Cardiac muscle cell (in vitro differentiated cells and primary cell): ENCODE measurements at regions not wholly inside any gene's neighbourhood (a gene's known extent, or its start where the extent isn't known, plus 50 kb on each side); places are given as distances from the start of the nearest gene placed in this dataset.

ENCODE experiments used
- DNase-seq, 2 donors: peaks; one replicate each; pipeline versions ENCODE4 v3.0.0 to v3.0.0-alpha.2; 2010 to 2017; ENCODE audit warnings: low read depth in 1 of 2, low spot score in 1 of 2
- H3K27ac ChIP-seq: fragments of 200-600 bp; sonication (generic); 2 replicates; pipeline ENCODE4 v1.5.1; 2016
- H3K27me3 ChIP-seq: fragments of 200-600 bp; sonication (generic); 2 replicates; pipeline ENCODE4 v1.6.0; 2016; ENCODE audit warnings: control low read depth
- H3K36me3 ChIP-seq: fragments of 200-600 bp; sonication (generic); 2 replicates; pipeline ENCODE4 v1.5.1; 2016; ENCODE audit warnings: control low read depth
- H3K4me1 ChIP-seq: fragments of 200-600 bp; sonication (generic); 2 replicates; pipeline ENCODE4 v1.8.1; 2017; ENCODE audit warnings: low read depth, mild to moderate bottlenecking, mixed run types
- H3K4me3 ChIP-seq: fragments of 200-600 bp; sonication (generic); 2 replicates; pipeline ENCODE4 v1.5.1; 2016; ENCODE audit warnings: mild to moderate bottlenecking
- H3K9me3 ChIP-seq: fragments of 200-600 bp; sonication (generic); 2 replicates; pipeline ENCODE4 v1.5.1; 2017; ENCODE audit warnings: low read depth, mild to moderate bottlenecking, control low read depth
- TF ChIP-seq, protein P1 (sequence below): IDR thresholded peaks from 2 replicates; pipeline ENCODE4 v1.5.1; 2012; ENCODE audit warnings: low read depth, mild to moderate bottlenecking, low read length

DNA sequence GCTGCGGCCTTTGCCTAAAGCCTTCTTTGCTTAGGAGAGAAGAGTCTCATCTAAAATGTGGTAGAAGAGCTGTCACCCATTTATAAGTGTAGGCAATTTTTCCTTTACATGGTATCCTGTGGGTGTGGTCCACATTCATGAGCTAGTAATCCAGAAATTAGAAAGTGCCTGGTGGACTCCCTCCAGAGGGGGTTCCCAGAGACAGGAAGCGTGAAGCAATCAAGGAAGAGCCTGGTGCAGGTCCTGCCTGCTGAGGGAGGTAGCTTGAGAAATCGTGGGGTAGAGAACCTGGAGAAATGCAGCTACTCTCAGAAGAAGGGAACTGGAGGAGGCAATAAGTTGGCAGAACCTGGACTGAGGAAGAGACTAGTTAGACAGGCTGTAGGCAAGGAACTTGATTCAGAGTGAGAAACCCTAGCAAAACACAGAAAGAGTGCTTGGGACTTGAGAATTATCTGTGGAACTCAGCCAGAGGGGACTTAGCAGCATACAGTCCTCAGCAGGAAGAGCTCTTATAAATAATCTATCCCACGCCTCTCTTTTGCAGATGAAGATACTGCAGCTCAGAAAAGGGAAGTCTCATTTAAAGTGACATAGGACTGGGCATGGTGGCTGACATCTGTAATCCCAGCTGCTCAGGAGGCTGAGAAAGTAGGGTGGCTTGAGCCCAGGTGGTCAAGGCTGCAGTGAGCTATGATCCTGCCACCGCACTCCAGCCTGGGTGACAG is 182.4 kb upstream of the CCND2 start:
- Histone ChIP-seq H3K4me3 (no peak overlapping the region), H3K27me3 (no peaks in the 10 kb centered on the region), H3K27ac (no peak overlapping the region), H3K4me1 (peaks cover 3% of the 10 kb centered on the region), H3K9me3 (no peaks in the 10 kb centered on the region), H3K36me3 (no peaks in the 10 kb centered on the region)
- TF ChIP-seq, protein P1, sequence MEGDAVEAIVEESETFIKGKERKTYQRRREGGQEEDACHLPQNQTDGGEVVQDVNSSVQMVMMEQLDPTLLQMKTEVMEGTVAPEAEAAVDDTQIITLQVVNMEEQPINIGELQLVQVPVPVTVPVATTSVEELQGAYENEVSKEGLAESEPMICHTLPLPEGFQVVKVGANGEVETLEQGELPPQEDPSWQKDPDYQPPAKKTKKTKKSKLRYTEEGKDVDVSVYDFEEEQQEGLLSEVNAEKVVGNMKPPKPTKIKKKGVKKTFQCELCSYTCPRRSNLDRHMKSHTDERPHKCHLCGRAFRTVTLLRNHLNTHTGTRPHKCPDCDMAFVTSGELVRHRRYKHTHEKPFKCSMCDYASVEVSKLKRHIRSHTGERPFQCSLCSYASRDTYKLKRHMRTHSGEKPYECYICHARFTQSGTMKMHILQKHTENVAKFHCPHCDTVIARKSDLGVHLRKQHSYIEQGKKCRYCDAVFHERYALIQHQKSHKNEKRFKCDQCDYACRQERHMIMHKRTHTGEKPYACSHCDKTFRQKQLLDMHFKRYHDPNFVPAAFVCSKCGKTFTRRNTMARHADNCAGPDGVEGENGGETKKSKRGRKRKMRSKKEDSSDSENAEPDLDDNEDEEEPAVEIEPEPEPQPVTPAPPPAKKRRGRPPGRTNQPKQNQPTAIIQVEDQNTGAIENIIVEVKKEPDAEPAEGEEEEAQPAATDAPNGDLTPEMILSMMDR: no peak
- DNase-seq: no peak

DNA sequence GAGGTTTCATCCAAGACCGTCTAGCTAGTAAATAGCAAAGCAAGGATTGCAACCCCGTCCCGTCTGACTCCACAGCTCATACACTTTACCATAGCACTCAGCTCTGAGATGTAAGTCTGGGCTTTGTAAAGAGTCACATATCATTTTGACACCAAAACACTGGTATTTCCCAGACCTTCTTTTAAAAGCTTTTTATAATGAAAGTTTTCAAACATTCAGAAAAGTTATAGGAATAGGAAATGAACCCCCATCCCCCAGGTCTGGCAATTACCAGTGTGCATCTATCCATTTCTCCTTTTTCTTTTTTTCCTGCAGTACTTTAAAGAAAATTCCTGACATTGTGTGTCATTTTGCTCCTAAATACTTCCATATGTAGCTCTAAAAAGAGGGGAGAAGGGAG is 183.6 kb upstream of the CCND2 start:
- Histone ChIP-seq H3K27me3 (no peaks in the 10 kb centered on the region), H3K9me3 (no peaks in the 10 kb centered on the region), H3K4me1 (peaks cover 3% of the 10 kb centered on the region), H3K27ac (no peak overlapping the region), H3K36me3 (no peaks in the 10 kb centered on the region), H3K4me3 (no peak overlapping the region)
- TF ChIP-seq, protein P1: no peak
- DNase-seq: no peak

DNA sequence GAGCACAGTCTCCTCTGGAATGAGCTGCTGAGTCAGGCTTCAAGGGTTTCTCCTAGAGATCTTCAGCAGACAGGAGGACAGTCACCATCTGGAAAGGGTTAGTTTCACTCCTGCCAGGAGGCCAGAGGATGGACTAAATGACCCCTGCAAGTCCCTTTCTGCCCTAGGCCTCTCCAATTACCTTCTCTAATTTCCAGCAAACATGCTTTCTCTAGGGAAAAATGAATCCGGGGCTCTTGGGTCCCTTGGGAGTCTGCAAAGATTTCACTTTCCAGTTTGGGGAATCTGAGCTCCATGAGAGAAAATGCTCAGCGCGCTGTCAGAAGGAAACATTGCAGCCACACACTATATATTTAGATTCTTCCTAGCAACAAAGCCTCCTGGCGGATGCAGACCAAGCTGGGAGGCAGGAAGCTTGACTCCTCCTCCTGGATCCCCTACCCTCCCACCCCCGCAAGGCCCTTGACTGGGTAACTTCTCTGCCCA is 184.4 kb upstream of the CCND2 start:
- TF ChIP-seq, protein P1: no peak
- DNase-seq: no peak
- no peaks in the 10 kb centered on the region for H3K36me3 ChIP-seq
- H3K4me3 ChIP-seq: no peak overlapping the region
- H3K4me1 ChIP-seq: peaks cover 3% of the 10 kb centered on the region
- H3K27me3 ChIP-seq: no peaks in the 10 kb centered on the region
- no peak overlapping the region for H3K27ac ChIP-seq
- H3K9me3 ChIP-seq: no peaks in the 10 kb centered on the region

DNA sequence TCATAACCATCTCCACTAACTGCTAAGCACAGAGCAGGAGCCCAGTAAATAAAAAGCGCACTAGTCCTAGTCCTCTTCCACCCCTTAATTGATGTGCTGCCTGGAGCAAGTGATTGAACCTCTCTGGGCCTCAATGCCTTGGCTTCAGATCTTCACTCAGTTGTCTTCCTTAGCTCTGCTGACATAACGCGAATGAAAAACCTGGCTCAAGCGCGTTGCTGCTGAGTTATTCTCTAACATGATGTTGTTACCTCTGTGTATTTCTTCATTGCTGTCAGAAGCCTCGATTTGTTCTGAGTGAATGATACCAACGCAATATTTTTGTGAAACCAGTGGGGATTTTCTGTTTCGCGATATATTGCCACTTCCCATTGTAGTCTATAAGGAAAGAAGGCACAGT is 185.1 kb upstream of the CCND2 start:
- H3K4me1 ChIP-seq: peaks cover 3% of the 10 kb centered on the region
- no peaks in the 10 kb centered on the region for H3K27me3 ChIP-seq
- no peaks in the 10 kb centered on the region for H3K9me3 ChIP-seq
- H3K36me3 ChIP-seq: no peaks in the 10 kb centered on the region
- no peak overlapping the region for H3K27ac ChIP-seq
- no peak overlapping the region for H3K4me3 ChIP-seq
- TF ChIP-seq, protein P1: no peak
- no peak for DNase-seq

DNA sequence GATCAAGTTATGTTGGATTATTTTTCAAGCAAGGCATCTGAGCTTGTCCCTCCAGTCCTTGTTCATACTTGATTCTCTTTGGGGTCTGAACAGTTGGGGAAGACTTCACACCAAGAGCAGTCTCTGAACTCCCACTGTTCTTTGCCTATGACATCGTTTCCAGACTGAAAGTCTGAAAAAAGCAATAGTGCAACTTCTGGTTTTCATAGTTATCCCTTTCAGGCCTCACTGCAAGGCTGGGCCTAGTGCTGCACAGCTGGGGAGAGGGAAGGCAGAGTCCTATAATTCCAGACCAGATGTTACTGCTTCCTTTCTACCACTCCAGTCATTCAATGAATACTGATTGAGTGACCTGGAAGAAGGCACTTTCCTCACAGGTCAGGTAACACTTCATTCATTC is 187.1 kb upstream of the CCND2 start:
- Histone ChIP-seq H3K27me3 (no peaks in the 10 kb centered on the region), H3K36me3 (no peaks in the 10 kb centered on the region), H3K9me3 (no peaks in the 10 kb centered on the region), H3K27ac (no peak overlapping the region), H3K4me3 (no peak overlapping the region), H3K4me1 (peaks cover 3% of the 10 kb centered on the region)
- TF ChIP-seq, protein P1: no peak
- no peak for DNase-seq

DNA sequence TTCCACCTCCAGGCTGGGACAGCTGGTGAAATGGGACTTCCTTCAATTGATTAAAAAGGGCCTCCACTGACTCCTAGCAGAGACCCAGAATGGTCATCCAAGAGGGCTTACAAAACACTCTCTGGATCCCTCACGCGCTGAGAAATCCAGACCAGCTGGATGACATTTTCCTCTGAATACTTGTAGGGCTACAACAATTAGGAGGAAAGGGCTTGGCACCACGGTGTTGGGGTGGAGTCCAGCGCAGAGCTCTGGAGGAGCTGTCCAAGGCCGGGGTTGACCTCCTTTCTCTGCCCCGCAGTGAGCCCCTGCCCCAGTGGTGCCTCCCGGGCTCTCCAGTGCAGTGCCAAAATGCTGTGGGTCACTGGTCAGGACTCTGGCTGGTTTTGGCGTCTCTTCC is 189.0 kb upstream of the CCND2 start:
- H3K27ac ChIP-seq: no peak overlapping the region
- no peak overlapping the region for H3K4me3 ChIP-seq
- H3K27me3 ChIP-seq: no peaks in the 10 kb centered on the region
- H3K9me3 ChIP-seq: no peaks in the 10 kb centered on the region
- H3K36me3 ChIP-seq: no peaks in the 10 kb centered on the region
- TF ChIP-seq, protein P1: no peak
- H3K4me1 ChIP-seq: peaks cover 3% of the 10 kb centered on the region
- no peak for DNase-seq
